Gastroesophageal sphincter (tissue), 4 donors: ENCODE measurements at regions not wholly inside any gene's neighbourhood (a gene's known extent, or its start where the extent isn't known, plus 50 kb on each side); places are given as distances from the start of the nearest gene placed in this dataset.

Experiments
- ATAC-seq: fragments of 150-250 bp; one replicate; pipeline ENCODE4 v1.9.1; 2016; ENCODE audit warnings: mild to moderate bottlenecking, moderate library complexity
- H3K27ac ChIP-seq, 4 donors: fragments of 200-600 bp; sonication (generic) in 3 of 4; 1 replicate in 3 of 4; 2 replicates in 1 of 4; pipeline ENCODE4 v1.5.1; 2016 to 2019
- H3K27me3 ChIP-seq: fragments of 200-600 bp; sonication (generic); one replicate; pipeline ENCODE4 v1.5.1; 2019
- H3K36me3 ChIP-seq, 2 donors: fragments of 200-600 bp; sonication (generic); one replicate each; pipeline ENCODE4 v1.5.1; 2019; ENCODE audit warnings: control low read depth in 1 of 2
- H3K4me1 ChIP-seq, 3 donors: fragments of 200-600 bp; sonication (generic); 1 replicate in 2 of 3; 2 replicates in 1 of 3; pipeline ENCODE4 v1.5.1; 2016 to 2019; ENCODE audit warnings: control low read depth in 2 of 3
- H3K4me3 ChIP-seq, 2 donors: fragments of 200-600 bp; sonication (generic); one replicate each; pipeline ENCODE4 v1.5.1; 2019; ENCODE audit warnings: mild to moderate bottlenecking in 1 of 2, moderate library complexity in 1 of 2
- H3K9me3 ChIP-seq, 3 donors: fragments of 200-600 bp; sonication (generic); one replicate each; pipeline ENCODE4 v1.5.1; 2017 to 2019; ENCODE audit warnings: control low read depth in 2 of 3
- CTCF ChIP-seq, 4 experiments: fragments of 200-600 bp in 2 of 4; fragments of 450-650 bp in 2 of 4; sonication (generic) in 1 of 4; IDR thresholded peaks; one replicate each; pipeline ENCODE4 v1.5.1; 2017 to 2019; ENCODE audit warnings: antibody characterized with exemption in 4 of 4, mild to moderate bottlenecking in 2 of 4, moderate library complexity in 2 of 4
- EP300 ChIP-seq: sonication (generic); formaldehyde crosslinking; IDR thresholded peaks from one replicate; pipeline ENCODE4 v1.6.1; 2017; ENCODE audit warnings: antibody characterized with exemption, mild to moderate bottlenecking
- POLR2A ChIP-seq, 2 donors: fragments of 450-650 bp; IDR thresholded peaks; one replicate each; pipeline ENCODE4 v1.6.1; 2017; ENCODE audit warnings: antibody characterized with exemption in 2 of 2, mild to moderate bottlenecking in 2 of 2, moderate library complexity in 1 of 2
- POLR2AphosphoS5 ChIP-seq: sonication (generic); formaldehyde crosslinking; IDR thresholded peaks from one replicate; pipeline ENCODE4 v1.6.1; 2017; ENCODE audit warnings: antibody characterized with exemption
- WGBS, 2 donors: methylation state at CpG; one replicate each; pipeline ENCODE4 v1.1.5; 2018; ENCODE audit warnings: low coverage in 1 of 2; 5-methylcytosine and 5-hydroxymethylcytosine counted together

- Histone ChIP-seq H3K27me3 (no peaks in the 10 kb centered on the region), H3K9me3 (no peaks in the 10 kb centered on the region), H3K36me3 (no peaks in the 10 kb centered on the region), H3K4me1 (no peaks in the 10 kb centered on the region), H3K27ac (no peak overlapping the region), H3K4me3 (no peak overlapping the region)
- no peak for ATAC-seq
- TF ChIP-seq POLR2A (IDR thresholded peaks at IDR 0.05) (no peak), EP300 (no peak), CTCF (IDR thresholded peaks at IDR 0.05) (no peak), POLR2AphosphoS5 (no peak)
- WGBS, 2 donors: 24 to 36% methylated on average over 6 of the region's 6 CpGs
Observed at GRCh38 chr11:109480251-109480650, 58.3 kb downstream of the C11orf87 start.

- 45 to 64% methylated on average over 1 of the region's 1 CpG for WGBS, 2 donors
- Histone ChIP-seq H3K27ac (no peak overlapping the region), H3K4me3 (no peak overlapping the region), H3K9me3 (no peaks in the 10 kb centered on the region), H3K27me3 (no peaks in the 10 kb centered on the region), H3K36me3 (no peaks in the 10 kb centered on the region), H3K4me1 (no peaks in the 10 kb centered on the region)
- TF ChIP-seq CTCF (IDR thresholded peaks at IDR 0.05) (no peak), EP300 (no peak)
- ATAC-seq: no peak
Observed at GRCh38 chr11:109486129-109486528, 64.1 kb downstream of the C11orf87 start.

DNA sequence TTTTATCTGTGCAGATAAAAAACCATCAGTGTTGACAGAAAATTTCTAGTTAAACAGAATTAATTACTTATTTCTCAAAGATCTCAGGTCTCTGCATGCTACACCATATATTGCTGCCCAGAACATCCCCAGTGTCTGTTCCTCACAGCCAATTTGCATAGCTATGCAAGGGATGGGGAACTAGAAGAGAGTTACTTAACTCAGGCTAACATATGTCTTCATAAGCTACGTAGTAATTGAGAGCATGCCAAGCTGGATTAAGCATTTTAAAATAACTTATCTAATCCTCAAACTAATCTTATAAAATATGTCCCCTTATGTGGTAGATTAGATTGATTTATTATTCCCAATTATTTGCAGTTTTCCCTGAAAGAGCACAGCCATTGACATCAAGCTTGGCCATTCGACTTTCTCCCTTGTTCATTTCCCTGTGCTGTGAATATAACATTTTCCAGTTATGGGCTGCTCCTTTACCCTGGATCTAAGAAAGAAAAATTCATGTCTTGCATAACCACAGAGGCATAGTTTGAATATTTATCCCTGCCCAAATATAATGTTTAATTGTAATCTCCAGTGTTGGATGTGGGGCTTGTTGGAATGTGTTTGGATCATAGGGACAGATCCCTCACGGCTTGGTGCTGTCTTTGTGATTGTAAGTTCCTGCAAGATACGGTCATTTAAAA is 69.1 kb downstream of the C11orf87 start:
- no peaks in the 10 kb centered on the region for H3K36me3 ChIP-seq
- no peaks in the 10 kb centered on the region for H3K9me3 ChIP-seq
- WGBS, 2 donors: 36% methylated on average over 3 to 4 of the region's 4 CpGs
- H3K4me1 ChIP-seq: no peaks in the 10 kb centered on the region
- no peak overlapping the region for H3K4me3 ChIP-seq
- ATAC-seq: no peak
- no peaks in the 10 kb centered on the region for H3K27me3 ChIP-seq
- TF ChIP-seq POLR2A (IDR thresholded peaks at IDR 0.05): no peak
- no peak for TF ChIP-seq EP300
- no peak for TF ChIP-seq CTCF (IDR thresholded peaks at IDR 0.05)
- no peak for TF ChIP-seq POLR2AphosphoS5
- H3K27ac ChIP-seq: no peak overlapping the region

DNA sequence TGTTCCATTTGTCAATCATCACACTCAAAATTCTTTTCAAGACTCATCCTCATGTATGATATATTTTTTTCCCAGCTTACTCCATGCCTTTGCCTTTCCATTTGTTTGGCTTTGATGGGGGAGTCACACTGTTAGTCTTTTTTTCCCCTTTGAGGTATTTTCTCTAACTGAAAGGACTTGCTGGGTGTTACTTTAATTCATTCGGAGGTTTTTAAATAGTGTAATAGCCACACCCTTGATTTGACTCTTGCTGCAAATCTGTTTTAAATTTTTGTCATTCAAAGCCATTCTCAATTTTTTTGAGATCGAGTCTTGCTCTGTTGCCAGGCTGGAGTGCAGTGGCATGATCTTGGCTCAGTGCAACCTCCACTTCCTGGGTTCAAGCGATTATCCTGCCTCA is 84.1 kb downstream of the C11orf87 start:
- Histone ChIP-seq H3K4me1 (no peaks in the 10 kb centered on the region), H3K27me3 (no peaks in the 10 kb centered on the region), H3K27ac (no peak overlapping the region), H3K36me3 (no peaks in the 10 kb centered on the region), H3K4me3 (no peak overlapping the region), H3K9me3 (no peaks in the 10 kb centered on the region)
- no peak for TF ChIP-seq EP300
- TF ChIP-seq CTCF (IDR thresholded peaks at IDR 0.05): no peak
- no peak for TF ChIP-seq POLR2A (IDR thresholded peaks at IDR 0.05)
- TF ChIP-seq POLR2AphosphoS5: no peak
- no peak for ATAC-seq
- WGBS, 2 donors: 84 to 86% methylated on average over 3 of the region's 3 CpGs

DNA sequence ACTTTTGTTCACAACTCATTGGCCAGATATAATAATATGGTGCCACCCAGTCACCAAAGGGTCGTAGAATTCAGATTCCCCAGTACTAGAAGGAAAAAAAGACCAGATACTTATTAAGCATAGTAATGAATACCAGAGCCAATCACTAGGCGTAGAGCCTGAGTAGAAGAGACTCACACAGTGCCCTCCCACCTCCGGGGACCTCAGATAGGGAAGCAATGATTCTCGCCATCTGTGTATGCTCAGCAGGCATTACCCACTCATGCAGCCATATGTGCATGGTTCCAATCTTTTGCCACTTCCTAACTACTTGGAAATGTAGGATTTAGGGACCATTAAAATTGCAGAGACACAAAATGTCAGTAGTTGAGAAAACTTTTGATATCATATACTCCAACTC is 85.3 kb downstream of the C11orf87 start:
- TF ChIP-seq CTCF (IDR thresholded peaks at IDR 0.05) (no peak), POLR2AphosphoS5 (no peak), POLR2A (IDR thresholded peaks at IDR 0.05) (no peak), EP300 (no peak)
- WGBS, 2 donors: 73 to 88% methylated on average over 4 of the region's 4 CpGs
- H3K4me3 ChIP-seq: no peak overlapping the region
- no peaks in the 10 kb centered on the region for H3K27me3 ChIP-seq
- no peak for ATAC-seq
- no peak overlapping the region for H3K27ac ChIP-seq
- peaks cover 0 to 7% (median 0%) of the 10 kb centered on the region in 3 donors for H3K4me1 ChIP-seq
- H3K9me3 ChIP-seq: no peaks in the 10 kb centered on the region
- H3K36me3 ChIP-seq: no peaks in the 10 kb centered on the region
